Ascending aorta (tissue), 2 donors: ENCODE measurements at regions not wholly inside any gene's neighbourhood (a gene's known extent, or its start where the extent isn't known, plus 50 kb on each side); places are given as distances from the start of the nearest gene placed in this dataset.

Experiments
- DNase-seq, 2 donors: peaks; one replicate each; pipeline ENCODE4 v3.0.0-alpha.2; 2019; ENCODE audit warnings: low spot score in 2 of 2
- H3K27ac ChIP-seq, 2 donors: fragments of 200-600 bp; sonication (generic); one replicate each; pipeline ENCODE4 v1.5.1; 2016 to 2017; ENCODE audit warnings: mild to moderate bottlenecking in 1 of 2
- H3K27me3 ChIP-seq: fragments of 200-600 bp; sonication (generic); one replicate; pipeline ENCODE4 v1.5.1; 2017
- H3K36me3 ChIP-seq, 2 donors: fragments of 200-600 bp; sonication (generic); one replicate each; pipeline ENCODE4 v1.5.1; 2016
- H3K4me1 ChIP-seq, 2 donors: fragments of 200-600 bp; sonication (generic); one replicate each; pipeline ENCODE4 v1.5.1; 2016 to 2017; ENCODE audit warnings: mild to moderate bottlenecking in 1 of 2
- H3K4me3 ChIP-seq, 2 donors: fragments of 200-600 bp; sonication (generic); one replicate each; pipeline ENCODE4 v1.5.1; 2016 to 2017; ENCODE audit warnings: mild to moderate bottlenecking in 1 of 2
- H3K9me3 ChIP-seq, 2 donors: fragments of 200-600 bp; sonication (generic); one replicate each; pipeline ENCODE4 v1.5.1; 2016
- intact Hi-C: fragments of 100-400 bp; cut with DNase I; formaldehyde crosslinking; loops from one replicate; pipeline ENCODE4 v1.15.1; 2023
- TF ChIP-seq, protein P1 (sequence below), 3 experiments: fragments of 200-600 bp in 2 of 3; fragments of 450-650 bp in 1 of 3; sonication (generic) in 2 of 3; IDR thresholded peaks; one replicate each; pipeline ENCODE4 v1.5.1; 2016 to 2019; ENCODE audit warnings: antibody characterized with exemption in 3 of 3, mild to moderate bottlenecking in 1 of 3, moderate library complexity in 1 of 3

DNA sequence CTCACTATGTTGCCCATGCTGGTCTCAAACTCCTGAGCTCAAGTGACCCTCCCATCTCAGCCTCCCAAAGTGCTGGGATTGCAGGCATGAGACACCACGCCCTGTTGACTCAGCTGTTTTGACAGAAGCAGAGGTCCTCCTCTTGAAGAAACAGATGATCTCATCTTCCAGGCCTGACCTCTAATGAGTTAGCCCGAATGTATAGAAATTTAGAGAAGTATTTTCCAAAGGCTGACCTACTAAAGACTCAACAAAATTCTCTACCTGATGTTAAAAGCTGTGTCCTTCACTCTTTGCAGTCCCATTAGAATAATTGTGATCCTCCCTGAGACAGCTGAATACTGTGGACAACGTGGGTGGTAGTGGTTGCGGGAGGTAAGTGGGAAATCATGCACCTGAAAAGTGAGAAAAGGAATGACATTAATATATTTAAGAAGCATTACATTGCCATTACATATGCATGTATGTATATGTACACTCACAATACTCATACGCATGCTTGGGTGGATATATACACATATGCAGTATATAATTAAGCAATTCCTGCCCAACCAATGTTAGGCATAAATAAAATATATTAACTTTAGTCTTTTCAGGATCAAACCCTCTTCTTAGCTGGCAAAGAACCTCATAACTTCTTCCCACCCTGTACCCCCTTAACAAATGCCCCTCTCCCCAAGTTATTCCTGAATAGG is 204.6 kb upstream of the NR2F2 start:
- Histone ChIP-seq H3K4me1 (peaks cover 0 to 2% of the 10 kb centered on the region in 2 donors), H3K9me3 (no peaks in the 10 kb centered on the region), H3K4me3 (no peak overlapping the region), H3K27me3 (no peaks in the 10 kb centered on the region), H3K36me3 (no peaks in the 10 kb centered on the region), H3K27ac (no peak overlapping the region)
- TF ChIP-seq, protein P1, sequence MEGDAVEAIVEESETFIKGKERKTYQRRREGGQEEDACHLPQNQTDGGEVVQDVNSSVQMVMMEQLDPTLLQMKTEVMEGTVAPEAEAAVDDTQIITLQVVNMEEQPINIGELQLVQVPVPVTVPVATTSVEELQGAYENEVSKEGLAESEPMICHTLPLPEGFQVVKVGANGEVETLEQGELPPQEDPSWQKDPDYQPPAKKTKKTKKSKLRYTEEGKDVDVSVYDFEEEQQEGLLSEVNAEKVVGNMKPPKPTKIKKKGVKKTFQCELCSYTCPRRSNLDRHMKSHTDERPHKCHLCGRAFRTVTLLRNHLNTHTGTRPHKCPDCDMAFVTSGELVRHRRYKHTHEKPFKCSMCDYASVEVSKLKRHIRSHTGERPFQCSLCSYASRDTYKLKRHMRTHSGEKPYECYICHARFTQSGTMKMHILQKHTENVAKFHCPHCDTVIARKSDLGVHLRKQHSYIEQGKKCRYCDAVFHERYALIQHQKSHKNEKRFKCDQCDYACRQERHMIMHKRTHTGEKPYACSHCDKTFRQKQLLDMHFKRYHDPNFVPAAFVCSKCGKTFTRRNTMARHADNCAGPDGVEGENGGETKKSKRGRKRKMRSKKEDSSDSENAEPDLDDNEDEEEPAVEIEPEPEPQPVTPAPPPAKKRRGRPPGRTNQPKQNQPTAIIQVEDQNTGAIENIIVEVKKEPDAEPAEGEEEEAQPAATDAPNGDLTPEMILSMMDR (IDR thresholded peaks at IDR 0.05), result no peak
- DNase-seq, result no peak
- intact Hi-C loops, result no loop called here

- DNase-seq, result no peak
- no peaks in the 10 kb centered on the region for H3K4me1 ChIP-seq
- H3K27me3 ChIP-seq, result no peaks in the 10 kb centered on the region
- intact Hi-C loops, result no loop called here
- no peak overlapping the region for H3K27ac ChIP-seq
- H3K9me3 ChIP-seq, result no peaks in the 10 kb centered on the region
- no peaks in the 10 kb centered on the region for H3K36me3 ChIP-seq
- H3K4me3 ChIP-seq, result no peak overlapping the region
- TF ChIP-seq, protein P1 (IDR thresholded peaks at IDR 0.05), result no peak
Measured at GRCh38 chr15:96126859-96127258, 203.6 kb upstream of the NR2F2 start.

DNA sequence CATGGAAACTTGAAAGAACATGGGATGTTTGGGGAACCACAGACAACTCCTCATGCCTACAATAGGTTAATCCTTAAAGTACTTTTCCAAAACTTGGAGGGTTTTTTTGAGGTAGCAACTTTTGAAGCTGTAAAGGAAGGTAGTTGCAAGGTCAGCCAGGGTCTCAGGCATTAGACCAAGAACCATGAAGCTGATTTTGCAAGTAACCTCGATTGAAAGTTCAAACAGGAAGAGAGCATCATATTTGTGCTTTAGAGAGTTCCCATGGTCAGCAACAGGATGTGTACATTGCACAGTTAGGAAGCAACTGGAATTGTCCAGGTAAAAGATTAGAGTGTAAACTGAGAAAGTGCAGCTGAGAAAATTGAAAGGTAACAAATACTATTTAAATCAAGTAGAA is 199.8 kb upstream of the NR2F2 start:
- Histone ChIP-seq H3K27me3 (no peaks in the 10 kb centered on the region), H3K9me3 (no peaks in the 10 kb centered on the region), H3K4me3 (no peak overlapping the region), H3K36me3 (no peaks in the 10 kb centered on the region), H3K27ac (no peak overlapping the region), H3K4me1 (no peaks in the 10 kb centered on the region)
- DNase-seq, result no peak
- TF ChIP-seq, protein P1 (IDR thresholded peaks at IDR 0.05), result no peak
- intact Hi-C loops, result no loop called here

DNA sequence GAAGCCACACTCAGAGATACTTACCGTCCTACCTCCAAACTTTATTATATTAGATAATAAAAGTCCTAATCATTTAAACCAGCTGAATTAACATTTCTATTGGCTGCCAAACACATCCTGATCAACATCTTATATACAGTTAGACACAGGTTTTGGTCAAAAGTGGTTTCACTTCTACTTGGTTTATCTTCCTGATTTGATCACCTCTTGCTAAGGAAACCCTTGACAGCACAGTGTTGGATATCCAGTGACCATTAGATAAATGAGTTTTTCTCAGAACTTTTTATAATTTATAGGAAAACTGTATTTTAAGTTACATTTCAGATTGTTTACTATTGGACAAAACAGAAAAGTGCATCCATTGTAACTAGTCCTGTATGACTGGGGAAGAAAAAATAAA is 198.4 kb upstream of the NR2F2 start:
- no peak overlapping the region for H3K27ac ChIP-seq
- H3K4me3 ChIP-seq, result no peak overlapping the region
- no peaks in the 10 kb centered on the region for H3K36me3 ChIP-seq
- intact Hi-C loops, result no loop called here
- TF ChIP-seq, protein P1 (IDR thresholded peaks at IDR 0.05), result no peak
- H3K27me3 ChIP-seq, result no peaks in the 10 kb centered on the region
- no peaks in the 10 kb centered on the region for H3K9me3 ChIP-seq
- H3K4me1 ChIP-seq, result no peaks in the 10 kb centered on the region
- DNase-seq, result no peak

- TF ChIP-seq, protein P1 (IDR thresholded peaks at IDR 0.05), result no peak
- H3K36me3 ChIP-seq, result no peaks in the 10 kb centered on the region
- H3K27ac ChIP-seq, result no peak overlapping the region
- H3K4me3 ChIP-seq, result no peak overlapping the region
- H3K27me3 ChIP-seq, result no peaks in the 10 kb centered on the region
- no peaks in the 10 kb centered on the region for H3K4me1 ChIP-seq
- H3K9me3 ChIP-seq, result no peaks in the 10 kb centered on the region
- no peak for DNase-seq
- intact Hi-C loops, result no loop called here
Measured at GRCh38 chr15:96135166-96136093, 195.1 kb upstream of the NR2F2 start.
